DND-41 (cell line): ENCODE measurements at regions not wholly inside any gene's neighbourhood (a gene's known extent, or its start where the extent isn't known, plus 50 kb on each side); places are given as distances from the start of the nearest gene placed in this dataset.

Experiments
- CTCF ChIP-seq: IDR thresholded peaks from 2 replicates; pipeline ENCODE4 v1.5.1; 2012; ENCODE audit warnings: borderline replicate concordance, low read length, moderate library complexity, mild to moderate bottlenecking; ENCODE audit not compliant: poor library complexity, severe bottlenecking; ENCODE audit errors: extremely low read depth
- EZH2 ChIP-seq: IDR thresholded peaks from 3 replicates; pipeline ENCODE4 v1.6.1; 2012; ENCODE audit warnings: borderline replicate concordance, low read depth, mild to moderate bottlenecking, moderate library complexity, low read length, inconsistent platforms; ENCODE audit not compliant: severe bottlenecking

GRCh38 chr10:44843484-44843883 lies 67.7 kb upstream of the TMEM72 start:
- no peak for TF ChIP-seq CTCF
- no peak for TF ChIP-seq EZH2
